Fibroblast of mammary gland (primary cell): ENCODE measurements at regions not wholly inside any gene's neighbourhood (a gene's known extent, or its start where the extent isn't known, plus 50 kb on each side); places are given as distances from the start of the nearest gene placed in this dataset.
"Not testable (repeated sequence)": the region's sequence is repeated elsewhere in the genome, so short reads cannot be mapped to it uniquely, and the experiment has no call there.

Experiments used
- DNase-seq: peaks from one replicate; pipeline ENCODE4 v3.0.0-alpha.2; 2010; ENCODE audit warnings: low read depth
- H3K4me3 ChIP-seq: 2 replicates; pipeline ENCODE4 v1.5.1; 2011; ENCODE audit warnings: low read depth, mild to moderate bottlenecking, low read length, moderate library complexity; ENCODE audit not compliant: control insufficient read depth
- CTCF ChIP-seq: conservative IDR thresholded peaks from 2 replicates; pipeline ENCODE4 v1.5.1; 2011; ENCODE audit warnings: low read depth, low read length, inconsistent platforms; ENCODE audit not compliant: control insufficient read depth, insufficient read depth

DNA sequence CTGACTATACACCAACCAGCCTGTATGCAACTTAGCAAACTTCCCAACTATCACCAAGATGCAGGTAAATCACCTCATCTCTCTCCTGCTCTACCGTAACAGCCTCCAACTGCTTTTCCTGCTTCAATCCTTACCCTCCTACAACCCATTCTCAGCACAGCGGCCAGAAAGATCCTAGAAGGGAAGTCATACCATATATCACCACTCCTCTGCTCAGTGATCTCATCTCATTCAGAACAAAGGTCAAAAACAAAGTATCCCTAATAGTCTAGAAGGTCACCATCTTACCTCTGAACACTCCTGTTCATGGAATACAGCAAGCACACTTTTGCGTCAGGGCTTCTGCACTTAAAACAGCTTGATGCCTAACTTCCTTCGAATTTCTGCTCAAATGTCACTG is 62.2 kb upstream of the RNF38 start:
- no peak for TF ChIP-seq CTCF
- DNase-seq, result no peak

DNA sequence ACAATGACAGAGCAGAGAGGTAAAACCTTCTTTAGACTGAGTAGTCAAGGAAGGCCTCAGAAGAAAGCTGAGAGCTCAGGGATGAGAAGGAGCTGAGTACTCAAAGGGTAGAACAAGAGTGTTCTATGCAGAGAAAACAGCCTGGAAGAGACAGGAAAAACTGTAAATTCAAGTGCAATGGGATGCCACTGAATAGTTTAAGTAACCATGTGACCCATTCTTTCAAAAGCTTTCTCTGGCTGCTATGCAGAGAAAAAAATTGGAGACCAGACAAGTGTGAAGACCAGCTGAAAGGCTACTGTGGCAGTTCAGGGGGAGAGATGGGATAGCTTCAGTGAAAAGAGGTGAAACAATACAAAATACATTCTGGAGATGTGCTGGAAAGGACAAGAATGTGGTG is 61.3 kb upstream of the RNF38 start:
- no peak overlapping the region for H3K4me3 ChIP-seq
- no peak for DNase-seq
- no peak for TF ChIP-seq CTCF

More for the DNA sequence above, 62.2 kb upstream of the RNF38 start:
- H3K4me3 ChIP-seq, result no peak overlapping the region

GRCh38 chr9:36458430-36458915 is 58.4 kb upstream of the RNF38 start:
- not testable (repeated sequence) for H3K4me3 ChIP-seq, DNase-seq

GRCh38 chr9:36457836-36458429 is 57.9 kb upstream of the RNF38 start:
- DNase-seq, result no peak
- TF ChIP-seq CTCF, result no peak
- no peak overlapping the region for H3K4me3 ChIP-seq

DNA sequence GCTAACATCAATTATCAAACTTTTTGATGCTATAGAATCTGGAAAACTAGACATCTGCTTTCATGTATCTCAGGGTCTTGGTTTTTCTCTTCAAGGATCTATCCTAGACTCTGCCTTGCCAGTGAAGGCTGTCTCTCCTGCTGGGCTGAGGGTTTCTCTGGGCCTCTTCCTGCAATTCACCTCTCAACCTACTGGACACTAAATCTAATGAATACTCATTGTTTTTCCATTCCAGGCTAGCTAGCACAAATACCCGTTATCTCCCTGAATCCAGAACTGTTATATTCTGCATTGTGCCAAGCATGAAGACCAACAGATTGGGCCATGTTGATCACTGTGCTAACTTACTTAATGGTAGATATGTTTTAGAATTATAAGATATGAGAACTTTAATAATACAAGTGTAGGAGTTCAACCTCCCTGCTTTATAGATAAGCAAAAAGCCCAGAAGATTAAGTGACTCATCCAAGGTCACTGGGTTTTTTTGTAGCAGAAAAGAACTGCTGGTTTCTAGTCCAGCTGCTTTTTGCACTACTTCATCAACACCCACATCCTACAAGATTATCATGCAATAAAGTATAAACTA is 56.5 kb upstream of the RNF38 start:
- no peak for DNase-seq

GRCh38 chr9:36451949-36452348 is 51.9 kb upstream of the RNF38 start:
- no peak for DNase-seq

More for the DNA sequence above, 56.5 kb upstream of the RNF38 start:
- no peak overlapping the region for H3K4me3 ChIP-seq
- no peak for TF ChIP-seq CTCF

More at GRCh38 chr9:36451949-36452348, 51.9 kb upstream of the RNF38 start:
- no peak overlapping the region for H3K4me3 ChIP-seq
- TF ChIP-seq CTCF, result no peak
